ENCODE measurements at regions not wholly inside any gene's neighbourhood (a gene's known extent, or its start where the extent isn't known, plus 50 kb on each side); places are given as distances from the start of the nearest gene placed in this dataset.

DNA sequence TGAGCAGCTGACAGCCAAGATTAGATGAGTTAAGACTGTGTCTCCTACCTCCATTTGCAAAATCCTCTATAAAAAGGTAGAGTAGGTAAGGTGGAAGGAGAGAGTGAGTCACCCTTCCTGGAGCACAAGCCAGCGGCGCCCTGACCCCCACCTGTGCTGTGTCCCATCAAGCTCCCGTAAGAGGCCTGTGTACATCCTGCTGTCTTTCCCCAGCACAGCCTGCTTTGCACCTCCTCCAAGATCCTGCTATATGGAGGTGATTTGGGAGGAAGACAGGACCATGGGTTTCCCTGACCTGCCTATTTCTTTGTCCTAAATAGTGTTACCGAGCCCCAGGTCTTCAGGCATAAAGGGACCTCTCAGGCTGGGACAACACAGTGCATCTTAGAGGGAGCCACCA lies 62.3 kb upstream of the UQCRFS1 start:
- Histone ChIP-seq H3K27ac (ENCODE audit: low read depth, low read length, poor library complexity, severe bottlenecking) (no peak overlapping the region), H3K27me3 (replicated peaks; ENCODE audit: insufficient read depth, low read depth, low read length, poor library complexity) (no peaks in the 10 kb centered on the region), H3K36me3 (ENCODE audit: insufficient read depth, low read length, poor library complexity, severe bottlenecking) (no peaks in the 10 kb centered on the region), H3K4me1 (ENCODE audit: insufficient read depth, low read length, poor library complexity, severe bottlenecking) (no peaks in the 10 kb centered on the region), H3K4me3 (ENCODE audit: low read depth, low read length, poor library complexity, severe bottlenecking) (no peak overlapping the region), H3K9me3 (ENCODE audit: low read depth, low read length, poor library complexity, severe bottlenecking) (no peaks in the 10 kb centered on the region)
- BruUV-seq (replicated peaks), result no TSS peak
- TF ChIP-seq, protein P1, sequence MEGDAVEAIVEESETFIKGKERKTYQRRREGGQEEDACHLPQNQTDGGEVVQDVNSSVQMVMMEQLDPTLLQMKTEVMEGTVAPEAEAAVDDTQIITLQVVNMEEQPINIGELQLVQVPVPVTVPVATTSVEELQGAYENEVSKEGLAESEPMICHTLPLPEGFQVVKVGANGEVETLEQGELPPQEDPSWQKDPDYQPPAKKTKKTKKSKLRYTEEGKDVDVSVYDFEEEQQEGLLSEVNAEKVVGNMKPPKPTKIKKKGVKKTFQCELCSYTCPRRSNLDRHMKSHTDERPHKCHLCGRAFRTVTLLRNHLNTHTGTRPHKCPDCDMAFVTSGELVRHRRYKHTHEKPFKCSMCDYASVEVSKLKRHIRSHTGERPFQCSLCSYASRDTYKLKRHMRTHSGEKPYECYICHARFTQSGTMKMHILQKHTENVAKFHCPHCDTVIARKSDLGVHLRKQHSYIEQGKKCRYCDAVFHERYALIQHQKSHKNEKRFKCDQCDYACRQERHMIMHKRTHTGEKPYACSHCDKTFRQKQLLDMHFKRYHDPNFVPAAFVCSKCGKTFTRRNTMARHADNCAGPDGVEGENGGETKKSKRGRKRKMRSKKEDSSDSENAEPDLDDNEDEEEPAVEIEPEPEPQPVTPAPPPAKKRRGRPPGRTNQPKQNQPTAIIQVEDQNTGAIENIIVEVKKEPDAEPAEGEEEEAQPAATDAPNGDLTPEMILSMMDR (conservative IDR thresholded peaks at IDR 0.05; ENCODE audit: low read depth, low read length), result no peak
- TF ChIP-seq EZH2 (IDR thresholded peaks at IDR 0.05; ENCODE audit: borderline replicate concordance, low read depth, low read length, poor library complexity, severe bottlenecking), result no peak
- ChIA-PET CTCF (no interaction called here), POLR2A (ENCODE audit: low non-redundant PET) (no interaction called here)
- intact Hi-C loops (cut with micrococcal nuclease; ENCODE audit: unreplicated experiment), result no loop called here
- DNase-seq (ENCODE audit: low spot score), result no peak

GRCh38 chr19:29277102-29277501 lies 64.2 kb upstream of the UQCRFS1 start:
- Histone ChIP-seq H3K27ac (ENCODE audit: low read depth, low read length, poor library complexity, severe bottlenecking) (no peak overlapping the region), H3K9me3 (ENCODE audit: low read depth, low read length, poor library complexity, severe bottlenecking) (no peaks in the 10 kb centered on the region), H3K4me3 (ENCODE audit: low read depth, low read length, poor library complexity, severe bottlenecking) (no peak overlapping the region), H3K36me3 (ENCODE audit: insufficient read depth, low read length, poor library complexity, severe bottlenecking) (no peaks in the 10 kb centered on the region), H3K4me1 (ENCODE audit: insufficient read depth, low read length, poor library complexity, severe bottlenecking) (no peaks in the 10 kb centered on the region), H3K27me3 (replicated peaks; ENCODE audit: insufficient read depth, low read depth, low read length, poor library complexity) (no peaks in the 10 kb centered on the region)
- no peak for DNase-seq (ENCODE audit: low spot score)
- ChIA-PET POLR2A (ENCODE audit: low non-redundant PET) (no interaction called here), CTCF (no interaction called here)
- TF ChIP-seq, protein P1 (conservative IDR thresholded peaks at IDR 0.05; ENCODE audit: low read depth, low read length), result no peak
- TF ChIP-seq EZH2 (IDR thresholded peaks at IDR 0.05; ENCODE audit: borderline replicate concordance, low read depth, low read length, poor library complexity, severe bottlenecking), result no peak
- intact Hi-C loops (cut with micrococcal nuclease; ENCODE audit: unreplicated experiment), result no loop called here
- no TSS peak for BruUV-seq (replicated peaks)

GRCh38 chr19:29278716-29279115 lies 65.8 kb upstream of the UQCRFS1 start:
- CTCF ChIA-PET, result no interaction called here
- no peaks in the 10 kb centered on the region for H3K4me1 ChIP-seq (ENCODE audit: insufficient read depth, low read length, poor library complexity, severe bottlenecking)
- BruUV-seq (replicated peaks), result no TSS peak
- no peaks in the 10 kb centered on the region for H3K36me3 ChIP-seq (ENCODE audit: insufficient read depth, low read length, poor library complexity, severe bottlenecking)
- no peaks in the 10 kb centered on the region for H3K27me3 ChIP-seq (replicated peaks; ENCODE audit: insufficient read depth, low read depth, low read length, poor library complexity)
- H3K4me3 ChIP-seq (ENCODE audit: low read depth, low read length, poor library complexity, severe bottlenecking), result no peak overlapping the region
- POLR2A ChIA-PET (ENCODE audit: low non-redundant PET), result no interaction called here
- no peak for DNase-seq (ENCODE audit: low spot score)
- intact Hi-C loops (cut with micrococcal nuclease; ENCODE audit: unreplicated experiment), result no loop called here
- no peaks in the 10 kb centered on the region for H3K9me3 ChIP-seq (ENCODE audit: low read depth, low read length, poor library complexity, severe bottlenecking)
- H3K27ac ChIP-seq (ENCODE audit: low read depth, low read length, poor library complexity, severe bottlenecking), result no peak overlapping the region
- TF ChIP-seq, protein P1 (conservative IDR thresholded peaks at IDR 0.05; ENCODE audit: low read depth, low read length), result no peak
- TF ChIP-seq EZH2 (IDR thresholded peaks at IDR 0.05; ENCODE audit: borderline replicate concordance, low read depth, low read length, poor library complexity, severe bottlenecking), result no peak

All from A673 (cell line).